ENCODE measurements at regions not wholly inside any gene's neighbourhood (a gene's known extent, or its start where the extent isn't known, plus 50 kb on each side); places are given as distances from the start of the nearest gene placed in this dataset.

DNA sequence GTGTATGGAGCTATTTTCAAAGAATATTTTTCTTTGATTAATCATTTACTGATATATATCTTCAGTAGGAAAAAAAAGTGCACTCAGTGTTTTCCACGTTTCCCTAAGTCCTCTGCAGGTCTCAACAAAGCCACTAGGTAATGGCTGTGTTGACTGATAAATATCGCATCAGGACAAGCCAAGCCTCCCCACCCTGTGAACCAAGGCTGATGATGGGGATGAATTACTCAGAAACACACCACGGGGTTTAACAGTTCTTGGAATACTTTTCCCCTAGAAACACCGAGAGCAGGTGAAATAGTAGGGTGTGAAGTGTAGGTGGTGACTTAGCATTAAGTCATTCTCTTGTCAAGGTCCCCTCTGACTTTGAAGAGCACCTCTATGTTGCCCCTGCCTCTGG, 423.5 kb upstream of the IGFBP3 start:
- Histone ChIP-seq H3K4me3 (no peak overlapping the region), H3K9me3 (no peaks in the 10 kb centered on the region), H3K27me3 (replicated peaks; ENCODE audit: insufficient read depth) (no peaks in the 10 kb centered on the region), H3K27ac (no peak overlapping the region), H3K4me1 (replicated peaks) (no peaks in the 10 kb centered on the region), H3K36me3 (no peaks in the 10 kb centered on the region)
- DNase-seq (ENCODE audit: low spot score) = no peak
- 42% methylated on average over 4 of the region's 4 CpGs for WGBS
- intact Hi-C loops (cut with DNase I) = no loop called here
- no peak for TF ChIP-seq POLR2AphosphoS5 (IDR thresholded peaks at IDR 0.05)
- TF ChIP-seq, protein P1, sequence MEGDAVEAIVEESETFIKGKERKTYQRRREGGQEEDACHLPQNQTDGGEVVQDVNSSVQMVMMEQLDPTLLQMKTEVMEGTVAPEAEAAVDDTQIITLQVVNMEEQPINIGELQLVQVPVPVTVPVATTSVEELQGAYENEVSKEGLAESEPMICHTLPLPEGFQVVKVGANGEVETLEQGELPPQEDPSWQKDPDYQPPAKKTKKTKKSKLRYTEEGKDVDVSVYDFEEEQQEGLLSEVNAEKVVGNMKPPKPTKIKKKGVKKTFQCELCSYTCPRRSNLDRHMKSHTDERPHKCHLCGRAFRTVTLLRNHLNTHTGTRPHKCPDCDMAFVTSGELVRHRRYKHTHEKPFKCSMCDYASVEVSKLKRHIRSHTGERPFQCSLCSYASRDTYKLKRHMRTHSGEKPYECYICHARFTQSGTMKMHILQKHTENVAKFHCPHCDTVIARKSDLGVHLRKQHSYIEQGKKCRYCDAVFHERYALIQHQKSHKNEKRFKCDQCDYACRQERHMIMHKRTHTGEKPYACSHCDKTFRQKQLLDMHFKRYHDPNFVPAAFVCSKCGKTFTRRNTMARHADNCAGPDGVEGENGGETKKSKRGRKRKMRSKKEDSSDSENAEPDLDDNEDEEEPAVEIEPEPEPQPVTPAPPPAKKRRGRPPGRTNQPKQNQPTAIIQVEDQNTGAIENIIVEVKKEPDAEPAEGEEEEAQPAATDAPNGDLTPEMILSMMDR (IDR thresholded peaks at IDR 0.05) = no peak
- TF ChIP-seq POLR2A (IDR thresholded peaks at IDR 0.05) = no peak

- 85% methylated on average over 1 of the region's 1 CpG for WGBS
- no peaks in the 10 kb centered on the region for H3K4me1 ChIP-seq (replicated peaks)
Observed at GRCh38 chr7:46343802-46344201, 422.7 kb upstream of the IGFBP3 start.

DNA sequence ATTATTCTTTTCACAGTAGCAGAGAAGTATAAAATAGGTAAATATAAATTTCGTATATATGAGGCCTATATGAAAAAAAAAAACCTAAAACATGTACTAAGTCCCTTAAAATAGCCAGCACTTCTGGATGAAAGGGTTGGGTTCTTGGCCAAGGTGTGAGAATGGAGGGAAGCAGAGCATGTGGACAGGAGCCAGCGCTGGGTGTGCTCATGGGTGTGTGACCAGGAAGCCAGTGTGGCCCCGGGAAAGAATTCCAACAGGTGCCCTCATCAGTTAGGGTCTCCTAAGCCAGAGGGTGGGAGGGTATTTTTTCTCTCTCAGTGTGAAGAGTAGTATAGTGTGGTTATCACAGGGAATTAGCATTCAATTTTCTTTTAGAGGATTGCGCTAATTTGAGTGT, 401.9 kb upstream of the IGFBP3 start:
- H3K36me3 ChIP-seq = no peaks in the 10 kb centered on the region
- no peak overlapping the region for H3K27ac ChIP-seq
- WGBS = 85% methylated on average over 4 of the region's 4 CpGs
- no peaks in the 10 kb centered on the region for H3K4me1 ChIP-seq (replicated peaks)
- H3K4me3 ChIP-seq = no peak overlapping the region
- H3K27me3 ChIP-seq (replicated peaks; ENCODE audit: insufficient read depth) = no peaks in the 10 kb centered on the region
- TF ChIP-seq POLR2AphosphoS5 (IDR thresholded peaks at IDR 0.05) = no peak
- TF ChIP-seq POLR2A (IDR thresholded peaks at IDR 0.05) = no peak
- TF ChIP-seq, protein P1 (IDR thresholded peaks at IDR 0.05) = no peak
- intact Hi-C loops (cut with DNase I) = no loop called here
- no peaks in the 10 kb centered on the region for H3K9me3 ChIP-seq
- no peak for DNase-seq (ENCODE audit: low spot score)

More at GRCh38 chr7:46343802-46344201, 422.7 kb upstream of the IGFBP3 start:
- Histone ChIP-seq H3K27me3 (replicated peaks; ENCODE audit: insufficient read depth) (no peaks in the 10 kb centered on the region), H3K4me3 (no peak overlapping the region), H3K36me3 (no peaks in the 10 kb centered on the region), H3K27ac (no peak overlapping the region), H3K9me3 (no peaks in the 10 kb centered on the region)
- intact Hi-C loops (cut with DNase I) = no loop called here
- DNase-seq (ENCODE audit: low spot score) = no peak
- TF ChIP-seq POLR2AphosphoS5 (IDR thresholded peaks at IDR 0.05) = no peak
- no peak for TF ChIP-seq POLR2A (IDR thresholded peaks at IDR 0.05)

DNA sequence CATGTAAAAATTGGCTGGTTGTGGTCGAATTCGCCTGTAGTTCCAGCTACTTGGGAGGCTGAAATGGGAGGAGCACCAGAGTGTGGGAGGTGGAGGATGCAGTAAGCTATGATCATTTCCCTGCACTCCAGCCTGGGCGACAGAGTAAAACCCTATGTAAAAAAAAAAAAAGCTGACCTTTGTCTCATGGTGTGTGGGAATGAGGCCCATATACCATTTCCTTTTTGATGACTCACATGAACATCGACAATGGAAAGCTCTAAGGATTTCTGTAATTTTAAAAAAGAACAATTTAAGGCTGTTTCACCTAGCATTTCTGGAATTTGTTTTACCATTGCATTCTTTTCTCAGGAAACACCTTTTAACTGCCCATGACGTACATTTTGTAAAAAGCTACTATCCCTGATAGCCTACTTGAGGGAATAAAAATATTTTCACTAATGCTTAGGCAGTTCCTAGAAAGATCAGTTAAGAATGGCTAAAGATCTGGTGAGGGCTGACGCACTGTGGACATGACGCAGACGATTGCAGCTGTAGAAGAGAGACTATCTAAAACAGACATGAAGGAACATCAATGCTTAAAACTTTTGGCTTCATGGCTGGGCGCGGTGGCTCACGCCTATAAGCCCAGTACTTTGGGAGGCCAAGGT, 400.6 kb upstream of the IGFBP3 start:
- no peaks in the 10 kb centered on the region for H3K4me1 ChIP-seq (replicated peaks)
- no peak overlapping the region for H3K27ac ChIP-seq
- no peak overlapping the region for H3K4me3 ChIP-seq
- TF ChIP-seq, protein P1 (IDR thresholded peaks at IDR 0.05) = no peak
- TF ChIP-seq POLR2A (IDR thresholded peaks at IDR 0.05) = no peak
- no peak for TF ChIP-seq POLR2AphosphoS5 (IDR thresholded peaks at IDR 0.05)
- no peak for DNase-seq (ENCODE audit: low spot score)
- intact Hi-C loops (cut with DNase I) = no loop called here
- no peaks in the 10 kb centered on the region for H3K36me3 ChIP-seq
- H3K9me3 ChIP-seq = no peaks in the 10 kb centered on the region
- 88% methylated on average over 11 of the region's 11 CpGs for WGBS
- H3K27me3 ChIP-seq (replicated peaks; ENCODE audit: insufficient read depth) = no peaks in the 10 kb centered on the region

- no peak for TF ChIP-seq POLR2A (IDR thresholded peaks at IDR 0.05)
- TF ChIP-seq, protein P1 (IDR thresholded peaks at IDR 0.05) = no peak
- TF ChIP-seq POLR2AphosphoS5 (IDR thresholded peaks at IDR 0.05) = no peak
- Histone ChIP-seq H3K9me3 (no peaks in the 10 kb centered on the region), H3K27me3 (replicated peaks; ENCODE audit: insufficient read depth) (no peaks in the 10 kb centered on the region), H3K27ac (no peak overlapping the region), H3K36me3 (no peaks in the 10 kb centered on the region), H3K4me1 (replicated peaks) (no peaks in the 10 kb centered on the region), H3K4me3 (no peak overlapping the region)
- DNase-seq (ENCODE audit: low spot score) = no peak
- intact Hi-C loops (cut with DNase I) = no loop called here
- 80% methylated on average over 3 of the region's 3 CpGs for WGBS
Observed at GRCh38 chr7:46320956-46321355, 399.9 kb upstream of the IGFBP3 start.
